Activated CD4-positive, alpha-beta memory T cell treated with anti-CD3 and anti-CD28 coated beads for 36 hours (primary cell): ENCODE measurements at regions not wholly inside any gene's neighbourhood (a gene's known extent, or its start where the extent isn't known, plus 50 kb on each side); places are given as distances from the start of the nearest gene placed in this dataset.

ENCODE experiments used
- CTCF ChIA-PET: fragments of 350-600 bp; sonication (Branson Sonifier 250); formaldehyde crosslinking; loops from one replicate; lab custom pipeline; 2021; ENCODE audit warnings: antibody characterized with exemption, inconsistent platforms; lab: Charles Lee
- POLR2A ChIA-PET: fragments of 350-600 bp; sonication (Branson Sonifier 250); formaldehyde crosslinking; loops from one replicate; lab custom pipeline; 2021; ENCODE audit warnings: antibody characterized with exemption; lab: Charles Lee
- DNase-seq: peaks from one replicate; pipeline ENCODE4 v3.0.0-alpha.2; 2020
- H3K27ac Mint-ChIP-seq: one replicate; pipeline ENCODE4 v1.8.0; 2021; ENCODE audit warnings: mixed read lengths
- H3K27me3 Mint-ChIP-seq: one replicate; pipeline ENCODE4 v1.8.0; 2021; ENCODE audit warnings: mixed read lengths
- H3K36me3 Mint-ChIP-seq: one replicate; pipeline ENCODE4 v1.8.0; 2021; ENCODE audit warnings: mixed read lengths
- H3K4me1 Mint-ChIP-seq: one replicate; pipeline ENCODE4 v1.8.0; 2021; ENCODE audit warnings: low read depth, mixed read lengths
- H3K4me3 Mint-ChIP-seq: one replicate; pipeline ENCODE4 v1.8.0; 2021; ENCODE audit warnings: mild to moderate bottlenecking, mixed read lengths
- H3K9me3 Mint-ChIP-seq: one replicate; pipeline ENCODE4 v1.8.0; 2021; ENCODE audit warnings: mixed read lengths
- intact Hi-C: fragments of 100-400 bp; cut with micrococcal nuclease; formaldehyde crosslinking; loops from one replicate; pipeline ENCODE4 v1.15.1; 2023

DNA sequence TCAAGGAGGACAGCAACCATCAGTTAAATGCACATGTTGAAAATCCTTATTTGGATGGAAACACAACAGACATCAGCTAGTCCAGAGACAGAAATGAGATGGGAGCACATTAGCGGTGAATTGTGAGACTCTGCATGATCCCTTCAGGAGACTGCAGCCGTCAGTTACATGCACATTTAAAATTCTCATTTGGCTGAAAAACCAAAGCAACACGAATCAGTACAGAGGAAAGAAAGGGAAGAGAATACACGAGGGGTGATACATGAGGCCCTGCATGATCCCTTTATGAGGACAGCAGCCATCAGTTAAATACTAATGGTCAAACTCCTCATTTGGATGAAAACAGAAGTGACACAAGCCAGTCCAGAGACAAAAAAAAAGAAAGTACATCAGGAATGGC, 123.4 kb downstream of the PTPRS start:
- CTCF ChIA-PET, result no interaction called here
- Mint-ChIP-seq H3K4me1 (no peaks in the 10 kb centered on the region), H3K4me3 (no peak overlapping the region), H3K36me3 (no peaks in the 10 kb centered on the region), H3K9me3 (no peaks in the 10 kb centered on the region), H3K27me3 (no peaks in the 10 kb centered on the region), H3K27ac (no peak overlapping the region)
- POLR2A ChIA-PET, result no interaction called here
- no peak for DNase-seq
- intact Hi-C loops, result no loop called here

DNA sequence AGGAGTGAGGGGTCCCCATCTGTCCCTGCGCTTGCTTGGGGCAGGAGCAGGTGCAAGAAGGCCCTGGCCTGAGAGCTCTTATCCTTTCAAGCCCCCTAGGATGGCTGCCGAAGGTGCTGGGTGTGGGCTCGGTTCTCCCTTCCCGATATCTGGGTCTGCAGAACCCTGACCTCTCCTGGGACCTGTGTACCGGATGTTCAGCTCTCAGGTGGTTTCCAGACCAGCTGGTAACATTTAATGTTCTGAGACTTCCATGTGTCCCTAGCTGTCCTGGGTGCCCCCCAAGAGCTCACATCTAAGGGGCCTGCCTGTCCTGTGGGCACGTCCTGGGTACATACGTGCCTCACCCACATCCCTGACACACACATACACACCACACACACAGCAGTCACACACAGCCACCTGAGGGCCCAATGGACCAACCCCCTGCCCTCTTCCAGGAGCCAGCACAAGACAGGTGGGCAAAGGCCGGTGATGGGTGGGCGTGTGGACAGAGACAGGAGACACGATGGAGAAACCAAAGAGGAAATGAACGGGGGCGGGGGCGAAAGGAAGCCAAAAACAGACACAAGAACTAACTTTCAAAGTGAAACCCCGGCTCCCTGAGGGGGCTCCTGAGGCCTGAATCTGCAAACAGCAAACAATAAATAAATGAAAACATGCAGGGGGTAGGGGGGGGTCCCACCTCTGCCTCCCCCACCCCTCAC, 124.3 kb downstream of the PTPRS start:
- H3K4me3 Mint-ChIP-seq, result no peak overlapping the region
- POLR2A ChIA-PET, result no interaction called here
- H3K27me3 Mint-ChIP-seq, result no peaks in the 10 kb centered on the region
- no peaks in the 10 kb centered on the region for H3K9me3 Mint-ChIP-seq
- no peaks in the 10 kb centered on the region for H3K4me1 Mint-ChIP-seq
- no peak for DNase-seq
- intact Hi-C loops, result no loop called here
- CTCF ChIA-PET, result no interaction called here
- no peaks in the 10 kb centered on the region for H3K36me3 Mint-ChIP-seq
- no peak overlapping the region for H3K27ac Mint-ChIP-seq

DNA sequence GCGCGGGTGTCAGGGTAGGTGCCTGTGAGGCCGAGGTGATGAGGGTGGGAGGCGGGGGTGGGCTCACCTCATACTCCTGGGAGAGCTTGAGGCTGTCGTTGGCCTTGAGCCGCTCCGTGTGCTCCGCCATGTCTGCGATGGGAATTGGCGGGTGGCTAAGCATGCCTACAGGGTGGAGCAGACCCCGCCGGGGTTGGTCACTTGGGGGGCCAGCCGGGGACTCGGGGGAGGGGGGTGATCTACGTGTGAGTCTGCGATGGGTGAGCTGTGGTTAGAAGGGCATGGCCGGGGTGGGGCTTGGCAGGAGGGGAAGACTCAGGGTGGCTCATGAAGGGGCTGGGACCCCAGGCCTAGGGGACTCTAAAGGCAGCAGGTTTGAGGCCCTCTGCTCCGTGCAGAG, 125.2 kb downstream of the PTPRS start:
- intact Hi-C loops, result no loop called here
- H3K27me3 Mint-ChIP-seq, result no peaks in the 10 kb centered on the region
- no peak overlapping the region for H3K27ac Mint-ChIP-seq
- no peaks in the 10 kb centered on the region for H3K4me1 Mint-ChIP-seq
- CTCF ChIA-PET, result no interaction called here
- no peak for DNase-seq
- no peaks in the 10 kb centered on the region for H3K9me3 Mint-ChIP-seq
- H3K36me3 Mint-ChIP-seq, result no peaks in the 10 kb centered on the region
- POLR2A ChIA-PET, result no interaction called here
- no peak overlapping the region for H3K4me3 Mint-ChIP-seq

DNA sequence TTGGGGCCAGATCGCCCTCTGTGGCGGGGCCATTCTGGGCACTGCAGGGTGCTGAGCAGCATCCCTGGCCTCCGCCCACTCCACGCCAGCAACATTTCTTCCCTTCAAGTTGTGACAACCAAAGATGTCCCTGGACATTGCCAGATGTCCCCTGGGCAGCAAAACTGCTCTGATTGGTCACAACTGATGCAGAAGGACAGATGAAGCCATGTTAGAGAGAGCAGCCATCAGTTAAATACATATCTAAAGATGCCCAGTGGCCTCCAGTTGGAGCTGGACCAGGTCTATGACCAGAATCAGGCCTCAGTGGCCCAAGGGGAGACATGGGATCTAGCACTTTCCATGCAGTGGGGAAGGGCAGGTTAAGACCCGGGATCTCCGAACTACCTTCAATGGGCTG, 125.7 kb downstream of the PTPRS start:
- intact Hi-C loops, result no loop called here
- no peaks in the 10 kb centered on the region for H3K4me1 Mint-ChIP-seq
- CTCF ChIA-PET, result no interaction called here
- no peaks in the 10 kb centered on the region for H3K27me3 Mint-ChIP-seq
- no peaks in the 10 kb centered on the region for H3K36me3 Mint-ChIP-seq
- POLR2A ChIA-PET, result no interaction called here
- H3K4me3 Mint-ChIP-seq, result no peak overlapping the region
- H3K9me3 Mint-ChIP-seq, result no peaks in the 10 kb centered on the region
- no peak overlapping the region for H3K27ac Mint-ChIP-seq
- DNase-seq, result no peak

DNA sequence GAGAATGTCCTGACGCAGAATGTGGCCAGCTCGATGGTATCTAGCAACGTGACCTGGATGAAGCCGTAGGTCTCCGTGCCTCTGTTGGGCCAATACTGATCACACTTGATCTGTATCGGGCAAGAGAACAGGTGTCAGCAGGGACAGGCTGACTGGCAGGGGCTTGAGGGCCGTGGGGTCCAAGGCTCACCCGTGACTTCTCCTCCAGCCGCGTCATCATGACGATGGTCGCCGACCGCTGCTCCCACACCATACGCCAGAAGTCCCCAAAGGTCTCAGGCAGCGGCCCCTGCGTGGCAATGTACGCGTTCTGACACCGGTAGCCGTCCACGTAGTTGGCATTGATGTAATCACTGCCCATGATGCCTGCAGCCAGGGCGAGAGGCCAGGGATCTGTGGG, 126.2 kb downstream of the PTPRS start:
- Mint-ChIP-seq H3K36me3 (no peaks in the 10 kb centered on the region), H3K4me1 (no peaks in the 10 kb centered on the region), H3K9me3 (no peaks in the 10 kb centered on the region), H3K27ac (no peak overlapping the region), H3K27me3 (no peaks in the 10 kb centered on the region), H3K4me3 (no peak overlapping the region)
- no peak for DNase-seq
- intact Hi-C loops, result no loop called here
- ChIA-PET POLR2A (no interaction called here), CTCF (no interaction called here)

DNA sequence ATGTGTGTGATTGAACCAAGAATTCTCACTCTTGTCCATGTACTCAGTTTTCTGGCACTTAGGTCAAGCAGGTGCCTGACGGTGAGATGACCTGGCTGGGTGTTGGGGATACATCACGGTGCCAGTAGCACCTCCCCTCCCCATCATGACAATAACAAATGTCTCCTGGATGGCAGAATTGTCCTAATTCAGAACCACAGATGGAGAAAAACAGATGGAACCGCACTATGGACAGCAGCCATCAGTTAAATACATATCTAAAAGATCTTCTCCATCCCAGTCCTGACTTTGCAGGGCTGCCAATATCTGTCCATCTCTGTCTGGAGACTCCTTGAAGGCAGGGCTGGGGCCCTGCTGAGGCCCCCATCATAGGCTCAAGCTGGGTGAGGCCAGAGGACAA, 126.9 kb downstream of the PTPRS start:
- Mint-ChIP-seq H3K27me3 (no peaks in the 10 kb centered on the region), H3K27ac (no peak overlapping the region), H3K4me3 (no peak overlapping the region), H3K36me3 (no peaks in the 10 kb centered on the region), H3K4me1 (no peaks in the 10 kb centered on the region), H3K9me3 (no peaks in the 10 kb centered on the region)
- intact Hi-C loops, result no loop called here
- no peak for DNase-seq
- ChIA-PET POLR2A (no interaction called here), CTCF (no interaction called here)

DNA sequence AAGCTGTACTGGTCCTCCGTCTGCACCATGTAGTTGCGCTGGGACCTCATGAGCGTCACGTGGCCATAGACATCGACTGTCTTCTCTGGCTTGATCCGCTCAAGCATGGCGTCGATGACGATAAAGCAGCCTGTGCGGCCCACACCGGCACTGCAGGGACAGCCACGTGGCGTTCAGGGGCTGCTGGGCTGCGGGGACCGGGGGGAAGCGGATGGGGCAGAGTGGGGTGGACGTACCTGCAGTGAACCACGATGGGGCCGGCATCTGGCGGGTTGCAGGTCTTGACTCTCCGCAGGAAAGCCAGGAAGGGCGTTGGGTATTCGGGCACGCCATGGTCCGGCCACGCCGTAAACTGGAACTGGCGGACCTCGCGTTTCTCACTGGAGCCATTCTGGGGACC, 128.5 kb downstream of the PTPRS start:
- no peaks in the 10 kb centered on the region for H3K4me1 Mint-ChIP-seq
- no peak overlapping the region for H3K4me3 Mint-ChIP-seq
- H3K9me3 Mint-ChIP-seq, result no peaks in the 10 kb centered on the region
- no peak for DNase-seq
- no peak overlapping the region for H3K27ac Mint-ChIP-seq
- ChIA-PET CTCF (no interaction called here), POLR2A (no interaction called here)
- intact Hi-C loops, result no loop called here
- H3K36me3 Mint-ChIP-seq, result no peaks in the 10 kb centered on the region
- H3K27me3 Mint-ChIP-seq, result no peaks in the 10 kb centered on the region

DNA sequence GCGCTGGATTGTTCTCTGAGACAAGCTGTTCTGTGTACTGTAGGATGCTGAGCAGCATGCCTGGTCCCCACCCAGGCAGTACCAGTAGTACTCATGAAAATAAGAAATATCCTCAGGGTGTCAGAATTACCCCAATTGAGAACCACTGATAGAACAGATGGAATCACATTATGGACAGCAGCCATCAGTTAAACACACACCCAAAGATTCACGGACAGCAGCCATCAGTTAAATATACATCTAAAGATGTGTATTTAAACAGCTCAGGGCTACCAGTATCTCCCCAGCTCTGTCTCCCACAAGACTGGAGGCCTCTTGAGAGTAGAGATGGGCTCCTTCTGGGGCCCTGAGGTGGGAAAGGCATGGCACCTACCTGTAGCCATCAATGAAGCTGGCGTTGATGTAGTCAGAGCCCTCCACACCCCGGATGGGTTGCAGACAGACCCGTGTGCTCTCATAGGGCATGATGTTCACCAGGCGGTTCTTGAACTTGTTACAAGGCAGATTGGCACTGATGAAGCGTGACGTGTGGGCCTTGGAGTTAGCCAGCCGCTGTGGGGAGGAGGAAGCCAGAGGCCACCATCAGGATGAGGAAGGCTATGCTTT, 129.3 kb downstream of the PTPRS start:
- H3K4me3 Mint-ChIP-seq, result no peak overlapping the region
- ChIA-PET CTCF (no interaction called here), POLR2A (no interaction called here)
- H3K9me3 Mint-ChIP-seq, result no peaks in the 10 kb centered on the region
- no peaks in the 10 kb centered on the region for H3K36me3 Mint-ChIP-seq
- no peak for DNase-seq
- H3K4me1 Mint-ChIP-seq, result no peaks in the 10 kb centered on the region
- no peak overlapping the region for H3K27ac Mint-ChIP-seq
- H3K27me3 Mint-ChIP-seq, result no peaks in the 10 kb centered on the region
- intact Hi-C loops, result no loop called here

DNA sequence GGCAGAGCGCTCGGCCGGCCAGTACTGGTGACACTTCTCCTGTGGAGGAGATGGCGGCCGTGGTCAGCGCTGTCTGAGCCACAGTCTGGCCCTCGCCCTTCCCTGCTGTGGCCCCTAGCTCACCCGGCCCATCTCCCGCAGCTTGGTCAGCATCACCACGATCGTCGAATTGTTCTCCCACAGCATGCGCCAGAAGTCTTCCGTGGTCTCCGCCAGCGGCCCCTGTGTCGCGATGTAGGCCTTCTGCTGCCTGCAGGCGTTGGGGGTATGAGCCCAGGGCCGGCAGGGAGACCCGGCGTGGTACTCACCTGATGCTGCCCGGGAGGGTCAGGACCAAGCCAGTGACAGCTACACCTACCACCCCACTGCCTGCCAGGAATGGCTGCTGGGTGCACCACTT, 130.1 kb downstream of the PTPRS start:
- ChIA-PET POLR2A (no interaction called here), CTCF (no interaction called here)
- Mint-ChIP-seq H3K4me1 (no peaks in the 10 kb centered on the region), H3K9me3 (no peaks in the 10 kb centered on the region), H3K27ac (no peak overlapping the region), H3K4me3 (no peak overlapping the region), H3K27me3 (no peaks in the 10 kb centered on the region), H3K36me3 (no peaks in the 10 kb centered on the region)
- DNase-seq, result no peak
- intact Hi-C loops, result no loop called here

DNA sequence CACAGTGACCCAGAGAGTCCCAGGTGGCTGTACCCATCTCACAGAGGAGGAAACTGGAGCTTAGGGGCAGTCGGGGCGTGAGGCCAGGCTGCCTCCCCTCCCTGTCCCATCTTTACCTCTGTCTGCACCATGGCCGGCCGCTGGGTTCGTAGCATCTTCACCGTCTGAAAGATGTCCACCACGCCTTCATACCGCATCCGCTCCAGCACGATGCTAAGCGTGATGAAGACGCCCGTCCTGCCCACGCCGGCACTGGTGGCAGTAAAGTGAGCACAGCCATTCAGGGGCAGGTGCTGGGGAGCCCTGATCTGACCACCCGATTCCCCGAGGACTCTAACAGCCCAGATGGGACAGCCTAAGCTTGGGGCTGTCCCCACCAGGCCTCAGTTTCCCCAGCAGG, 132.8 kb downstream of the PTPRS start:
- H3K4me3 Mint-ChIP-seq, result no peak overlapping the region
- H3K36me3 Mint-ChIP-seq, result peaks cover 2% of the 10 kb centered on the region
- H3K9me3 Mint-ChIP-seq, result peaks cover 4% of the 10 kb centered on the region
- CTCF ChIA-PET, result no interaction called here
- H3K4me1 Mint-ChIP-seq, result no peaks in the 10 kb centered on the region
- intact Hi-C loops, result no loop called here
- no peak overlapping the region for H3K27ac Mint-ChIP-seq
- H3K27me3 Mint-ChIP-seq, result no peaks in the 10 kb centered on the region
- POLR2A ChIA-PET, result no interaction called here
- DNase-seq, result no peak

DNA sequence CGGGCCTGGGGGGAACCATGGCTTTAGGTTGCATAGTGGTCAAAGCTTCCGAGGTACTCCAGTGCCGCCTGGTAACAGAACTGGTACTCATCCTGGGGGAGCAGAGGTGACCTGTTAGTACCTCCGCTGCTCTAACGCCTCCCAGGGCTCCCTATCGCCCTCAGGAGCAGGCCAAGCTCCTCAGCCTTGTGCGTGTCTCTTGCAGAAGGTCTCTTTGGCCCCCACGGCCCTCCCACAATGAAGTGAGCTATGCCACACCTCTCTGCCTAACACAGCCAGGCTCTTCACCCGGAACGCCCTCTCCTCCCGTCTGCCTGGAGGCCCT, 133.9 kb downstream of the PTPRS start:
- no peaks in the 10 kb centered on the region for H3K27me3 Mint-ChIP-seq
- peaks cover 9% of the 10 kb centered on the region for H3K9me3 Mint-ChIP-seq
- intact Hi-C loops, result no loop called here
- no peaks in the 10 kb centered on the region for H3K4me1 Mint-ChIP-seq
- peaks cover 4% of the 10 kb centered on the region for H3K36me3 Mint-ChIP-seq
- DNase-seq, result no peak
- H3K27ac Mint-ChIP-seq, result no peak overlapping the region
- POLR2A ChIA-PET, result no interaction called here
- CTCF ChIA-PET, result no interaction called here
- H3K4me3 Mint-ChIP-seq, result no peak overlapping the region

DNA sequence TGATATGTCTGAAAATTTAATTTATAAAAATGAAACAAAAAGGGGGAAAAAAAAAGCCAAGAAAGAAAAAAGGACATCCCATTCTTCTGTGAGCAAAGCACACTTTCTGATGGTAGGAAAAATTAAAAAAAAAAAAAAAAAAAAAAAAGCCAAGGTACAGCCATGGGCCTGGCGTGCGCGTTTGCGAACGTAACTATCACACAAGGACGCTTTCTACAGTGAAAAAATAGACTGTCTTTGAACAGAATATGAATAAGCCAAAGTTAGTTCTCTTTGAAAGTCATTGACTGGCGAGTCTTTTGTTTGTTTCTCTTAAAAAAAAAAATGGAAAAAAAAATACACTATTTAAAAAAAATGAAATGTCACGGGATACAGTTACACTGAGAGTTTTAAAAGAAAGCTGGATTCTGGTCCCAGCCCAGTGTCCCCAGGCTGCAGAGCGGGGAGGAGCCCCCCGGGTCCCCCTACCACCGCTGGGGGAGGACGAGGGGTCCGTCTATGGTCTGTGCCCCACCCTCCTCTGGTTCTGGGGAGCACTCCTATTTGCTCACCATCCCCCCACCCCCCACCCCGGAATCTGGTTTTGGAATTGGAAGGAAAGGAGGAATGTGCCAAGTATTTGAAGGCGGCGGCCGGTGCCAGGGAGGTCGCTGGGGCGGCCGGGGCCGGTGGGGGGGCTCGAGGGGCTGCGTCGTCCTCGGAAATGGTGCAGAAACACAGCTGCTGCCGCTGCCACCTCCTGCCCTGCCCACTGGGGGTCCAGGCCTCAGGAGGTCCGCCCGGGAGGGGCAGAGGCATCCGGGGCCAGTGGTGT, 134.5 kb downstream of the PTPRS start:
- H3K27me3 Mint-ChIP-seq, result no peaks in the 10 kb centered on the region
- H3K4me1 Mint-ChIP-seq, result no peaks in the 10 kb centered on the region
- no peak for DNase-seq
- CTCF ChIA-PET, result no interaction called here
- no peak overlapping the region for H3K4me3 Mint-ChIP-seq
- POLR2A ChIA-PET, result no interaction called here
- intact Hi-C loops, result no loop called here
- H3K27ac Mint-ChIP-seq, result no peak overlapping the region
- H3K9me3 Mint-ChIP-seq, result peaks cover 12% of the 10 kb centered on the region
- peaks cover 5% of the 10 kb centered on the region for H3K36me3 Mint-ChIP-seq

DNA sequence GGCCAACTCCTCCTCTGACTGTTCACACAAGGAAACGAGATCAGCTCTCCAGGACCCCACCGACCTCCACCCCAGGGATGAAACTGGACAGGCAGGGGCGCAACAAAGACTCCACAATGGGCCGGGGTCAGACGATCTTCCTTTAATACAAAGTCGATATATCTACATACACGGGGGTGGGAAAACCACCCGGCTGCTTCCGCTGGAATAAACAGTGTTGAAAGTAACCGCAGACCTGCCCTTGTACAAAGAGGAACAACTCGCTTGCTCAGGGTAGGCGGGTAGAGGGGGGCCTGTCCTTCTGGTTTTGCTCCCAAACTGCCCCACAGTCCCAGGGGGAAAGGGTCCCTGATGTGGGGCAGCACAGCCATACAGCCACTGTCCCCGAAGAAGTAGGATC, 135.2 kb downstream of the PTPRS start:
- H3K27ac Mint-ChIP-seq, result no peak overlapping the region
- DNase-seq, result no peak
- ChIA-PET CTCF (no interaction called here), POLR2A (no interaction called here)
- no peaks in the 10 kb centered on the region for H3K27me3 Mint-ChIP-seq
- H3K36me3 Mint-ChIP-seq, result peaks cover 5% of the 10 kb centered on the region
- H3K4me3 Mint-ChIP-seq, result no peak overlapping the region
- H3K4me1 Mint-ChIP-seq, result no peaks in the 10 kb centered on the region
- peaks cover 20% of the 10 kb centered on the region for H3K9me3 Mint-ChIP-seq
- intact Hi-C loops, result no loop called here
